ENCODE measurements at regions not wholly inside any gene's neighbourhood (a gene's known extent, or its start where the extent isn't known, plus 50 kb on each side); places are given as distances from the start of the nearest gene placed in this dataset.
"Not testable (repeated sequence)": the region's sequence is repeated elsewhere in the genome, so short reads cannot be mapped to it uniquely, and the experiment has no call there.

- TF ChIP-seq POLR2A (IDR thresholded peaks at IDR 0.05; ENCODE audit: low read depth, low read length), result no peak
- FAIRE-seq (no peak), DNase-seq (ENCODE audit: insufficient read length, low spot score) (no peak)
These were observed 123.1 kb upstream of the RUNX1 start for GRCh38 chr21:35172231-35172630.

GRCh38 chr21:35171385-35171784, 122.3 kb upstream of the RUNX1 start:
- DNase-seq (ENCODE audit: insufficient read length, low spot score) (no peak), FAIRE-seq (no peak)
- no peak for TF ChIP-seq POLR2A (IDR thresholded peaks at IDR 0.05; ENCODE audit: low read depth, low read length)

GRCh38 chr21:35170818-35171217, 121.7 kb upstream of the RUNX1 start:
- TF ChIP-seq POLR2A (IDR thresholded peaks at IDR 0.05; ENCODE audit: low read depth, low read length), result no peak
- no peak for DNase-seq (ENCODE audit: insufficient read length, low spot score)
- FAIRE-seq, result no peak

GRCh38 chr21:35170244-35170643, 121.1 kb upstream of the RUNX1 start:
- no peak for TF ChIP-seq POLR2A (IDR thresholded peaks at IDR 0.05; ENCODE audit: low read depth, low read length)
- FAIRE-seq (no peak), DNase-seq (ENCODE audit: insufficient read length, low spot score) (no peak)

GRCh38 chr21:35169574-35169973, 120.5 kb upstream of the RUNX1 start:
- DNase-seq (ENCODE audit: insufficient read length, low spot score), result no peak
- FAIRE-seq, result no peak
- no peak for TF ChIP-seq POLR2A (IDR thresholded peaks at IDR 0.05; ENCODE audit: low read depth, low read length)

GRCh38 chr21:35168735-35169134, 119.6 kb upstream of the RUNX1 start:
- DNase-seq (ENCODE audit: insufficient read length, low spot score) (no peak), FAIRE-seq (no peak)
- no peak for TF ChIP-seq POLR2A (IDR thresholded peaks at IDR 0.05; ENCODE audit: low read depth, low read length)

GRCh38 chr21:35164971-35165483, 115.9 kb upstream of the RUNX1 start:
- FAIRE-seq, result no peak
- DNase-seq (ENCODE audit: insufficient read length, low spot score), result no peak
- no peak for TF ChIP-seq POLR2A (IDR thresholded peaks at IDR 0.05; ENCODE audit: low read depth, low read length)

GRCh38 chr21:35164380-35164779, 115.3 kb upstream of the RUNX1 start:
- FAIRE-seq (no peak), DNase-seq (ENCODE audit: insufficient read length, low spot score) (no peak)
- TF ChIP-seq POLR2A (IDR thresholded peaks at IDR 0.05; ENCODE audit: low read depth, low read length), result no peak

- FAIRE-seq (no peak), DNase-seq (ENCODE audit: insufficient read length, low spot score) (no peak)
- TF ChIP-seq POLR2A (IDR thresholded peaks at IDR 0.05; ENCODE audit: low read depth, low read length), result no peak
These were observed 114.3 kb upstream of the RUNX1 start for GRCh38 chr21:35163411-35163810.

GRCh38 chr21:35162831-35163230, 113.7 kb upstream of the RUNX1 start:
- FAIRE-seq (no peak), DNase-seq (ENCODE audit: insufficient read length, low spot score) (no peak)
- TF ChIP-seq POLR2A (IDR thresholded peaks at IDR 0.05; ENCODE audit: low read depth, low read length), result no peak

- no peak for TF ChIP-seq POLR2A (IDR thresholded peaks at IDR 0.05; ENCODE audit: low read depth, low read length)
- DNase-seq (ENCODE audit: insufficient read length, low spot score), result peak; percentile 10
- no peak for FAIRE-seq
These were observed 110.8 kb upstream of the RUNX1 start for GRCh38 chr21:35159881-35160280.

GRCh38 chr21:35157374-35157773, 108.3 kb upstream of the RUNX1 start:
- not testable (repeated sequence) for DNase-seq (ENCODE audit: insufficient read length, low spot score); FAIRE-seq

- TF ChIP-seq POLR2A (IDR thresholded peaks at IDR 0.05; ENCODE audit: low read depth, low read length), result no peak
- FAIRE-seq (no peak), DNase-seq (ENCODE audit: insufficient read length, low spot score) (no peak)
These were observed 107.5 kb upstream of the RUNX1 start for GRCh38 chr21:35156293-35157278.

GRCh38 chr21:35154788-35155187, 105.7 kb upstream of the RUNX1 start:
- no peak for FAIRE-seq
- TF ChIP-seq POLR2A (IDR thresholded peaks at IDR 0.05; ENCODE audit: low read depth, low read length), result no peak
- DNase-seq (ENCODE audit: insufficient read length, low spot score), result no peak

- DNase-seq (ENCODE audit: insufficient read length, low spot score), result no peak
- no peak for TF ChIP-seq POLR2A (IDR thresholded peaks at IDR 0.05; ENCODE audit: low read depth, low read length)
- FAIRE-seq, result no peak
These were observed 104.6 kb upstream of the RUNX1 start for GRCh38 chr21:35153671-35154070.
